Natural killer cell treated with Interleukin-12 subunit alpha and Interleukin-12 subunit beta and Interleukin-15 and Interleukin-18, amount 100 ng/mL, for 72 hours (primary cell): ENCODE measurements at regions not wholly inside any gene's neighbourhood (a gene's known extent, or its start where the extent isn't known, plus 50 kb on each side); places are given as distances from the start of the nearest gene placed in this dataset.
A peak's percentile ranks its signal among the peaks of the same experiment; 100 is the strongest.
"Not testable (repeated sequence)": the region's sequence is repeated elsewhere in the genome, so short reads cannot be mapped to it uniquely, and the experiment has no call there.

Experiments
- ATAC-seq, 2 donors: fragments of 150-1000 bp; cut with Tn5 transposase in 1 of 2; sonication (Bioruptor Pico), chemical (Tn5 transposase) in 1 of 2; 2 replicates each; pipeline ENCODE4 v1.10.0; 2021
- DNase-seq: peaks from one replicate; pipeline ENCODE4 v3.0.0; 2022; ENCODE audit warnings: low spot score
- H3K27ac Mint-ChIP-seq, 2 donors: 1 replicate in 1 of 2; 2 replicates in 1 of 2; pipeline ENCODE4 v1.8.0; 2022; ENCODE audit warnings: mixed read lengths in 2 of 2, mild to moderate bottlenecking in 1 of 2, moderate library complexity in 1 of 2
- H3K27me3 Mint-ChIP-seq, 2 donors: 1 replicate in 1 of 2; 2 replicates in 1 of 2; pipeline ENCODE4 v1.8.0; 2022; ENCODE audit warnings: mixed read lengths in 2 of 2
- H3K36me3 Mint-ChIP-seq: one replicate; pipeline ENCODE4 v1.8.0; 2022; ENCODE audit warnings: mixed read lengths
- H3K4me1 Mint-ChIP-seq, 2 donors: 1 replicate in 1 of 2; 2 replicates in 1 of 2; pipeline ENCODE4 v1.8.0; 2022; ENCODE audit warnings: low read depth in 2 of 2, mixed read lengths in 2 of 2, mild to moderate bottlenecking in 1 of 2
- H3K4me3 Mint-ChIP-seq: one replicate; pipeline ENCODE4 v1.8.0; 2022; ENCODE audit warnings: mixed read lengths
- H3K9me3 Mint-ChIP-seq: 2 replicates; pipeline ENCODE4 v1.8.0; 2022; ENCODE audit warnings: mixed read lengths

GRCh38 chr2:111262627-111263379, 142.1 kb downstream of the BCL2L11 start:
- H3K27ac Mint-ChIP-seq, DNase-seq, ATAC-seq, H3K4me3 Mint-ChIP-seq, H3K27me3 Mint-ChIP-seq, H3K4me1 Mint-ChIP-seq, H3K36me3 Mint-ChIP-seq, H3K9me3 Mint-ChIP-seq: not testable (repeated sequence)

DNA sequence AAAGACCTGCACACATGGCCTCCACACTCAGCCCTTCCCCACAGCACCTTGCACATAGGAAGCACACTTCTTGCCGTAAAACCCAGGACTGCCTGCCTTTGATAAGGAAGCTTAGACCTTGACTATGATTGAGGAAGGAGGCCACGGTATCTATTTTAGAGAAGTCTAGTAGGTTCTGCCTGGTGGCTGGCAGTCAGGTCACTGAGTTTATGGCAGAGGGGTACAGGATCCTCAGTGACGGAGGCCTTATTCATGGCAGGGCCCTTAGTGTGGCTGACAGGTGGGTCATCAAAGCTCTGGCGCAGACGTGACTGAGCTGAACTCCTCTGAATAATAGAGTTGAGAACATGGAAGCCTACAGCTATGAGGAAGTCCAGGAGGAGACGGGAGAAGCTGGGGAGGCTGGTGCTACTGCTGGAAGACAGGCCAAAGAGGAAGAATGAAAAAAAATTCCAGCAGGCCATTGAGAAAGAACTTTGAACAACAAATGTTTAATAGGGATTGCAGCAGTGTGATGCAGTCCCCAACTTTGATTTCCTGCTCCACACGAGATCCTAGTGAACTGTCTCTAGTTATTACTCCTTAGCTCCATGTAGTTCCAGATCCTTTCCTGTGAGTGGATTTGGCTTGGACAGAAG, 142.8 kb downstream of the BCL2L11 start:
- not testable (repeated sequence) for H3K36me3 Mint-ChIP-seq, H3K4me1 Mint-ChIP-seq, H3K27ac Mint-ChIP-seq, ATAC-seq, H3K4me3 Mint-ChIP-seq, H3K27me3 Mint-ChIP-seq, DNase-seq, H3K9me3 Mint-ChIP-seq

GRCh38 chr2:111264956-111265355, 144.2 kb downstream of the BCL2L11 start:
- not testable (repeated sequence) for H3K9me3 Mint-ChIP-seq, DNase-seq, H3K27ac Mint-ChIP-seq, H3K4me3 Mint-ChIP-seq, H3K4me1 Mint-ChIP-seq, H3K27me3 Mint-ChIP-seq, ATAC-seq, H3K36me3 Mint-ChIP-seq

GRCh38 chr2:111266556-111266955, 145.8 kb downstream of the BCL2L11 start:
- H3K27ac Mint-ChIP-seq, H3K9me3 Mint-ChIP-seq, H3K36me3 Mint-ChIP-seq, H3K4me1 Mint-ChIP-seq, H3K4me3 Mint-ChIP-seq, ATAC-seq, DNase-seq, H3K27me3 Mint-ChIP-seq: not testable (repeated sequence)

DNA sequence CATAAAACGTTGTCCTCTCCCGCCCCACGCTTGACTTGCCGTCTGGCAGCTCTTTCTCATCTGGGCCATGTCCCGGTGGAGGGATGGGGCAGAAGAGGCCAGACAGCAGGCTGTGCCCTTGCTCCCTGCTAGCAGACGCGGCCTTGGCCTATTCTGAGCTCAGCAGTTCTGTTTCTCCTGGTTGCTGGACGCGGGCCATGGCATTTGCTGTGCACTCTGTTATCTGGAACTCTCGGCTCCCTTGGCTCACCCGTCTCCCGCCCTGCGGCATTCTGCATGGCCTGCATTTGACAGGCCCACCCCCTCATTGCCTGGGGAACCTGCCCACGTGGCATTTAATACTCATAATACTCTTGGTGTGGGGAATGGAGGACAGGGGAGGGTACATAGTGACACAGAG, 146.3 kb downstream of the BCL2L11 start:
- H3K27me3 Mint-ChIP-seq, DNase-seq, H3K4me3 Mint-ChIP-seq, H3K36me3 Mint-ChIP-seq, H3K4me1 Mint-ChIP-seq, H3K9me3 Mint-ChIP-seq, H3K27ac Mint-ChIP-seq, ATAC-seq: not testable (repeated sequence)

DNA sequence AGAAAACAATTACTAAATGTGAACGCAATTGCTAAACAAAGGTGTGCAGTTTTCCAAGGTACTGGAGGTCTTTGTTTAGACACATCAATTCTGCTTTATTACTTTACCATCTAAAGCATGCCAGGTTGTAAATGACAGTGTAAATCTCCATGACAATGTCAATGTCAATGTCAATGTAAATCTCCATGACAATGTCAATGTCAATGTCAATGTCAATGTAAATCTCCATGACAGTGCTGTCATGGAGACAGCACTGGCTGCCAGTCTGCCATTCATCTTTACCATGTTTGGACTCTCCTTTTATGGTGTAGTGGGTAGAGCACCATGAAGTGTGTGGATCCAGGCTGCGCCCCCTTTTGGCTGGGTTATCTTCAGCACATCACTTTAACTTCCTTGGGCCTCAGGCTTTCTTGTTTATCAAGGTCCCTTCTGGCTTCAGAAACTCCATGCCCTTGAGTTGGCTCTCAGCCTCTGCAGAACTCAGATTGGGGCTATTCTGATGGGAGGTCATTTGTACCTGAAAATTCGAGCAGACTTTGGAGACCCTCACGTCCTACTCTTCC, 149.1 kb downstream of the BCL2L11 start:
- not testable (repeated sequence) for DNase-seq, H3K27ac Mint-ChIP-seq, H3K4me1 Mint-ChIP-seq, H3K36me3 Mint-ChIP-seq, H3K27me3 Mint-ChIP-seq, ATAC-seq, H3K4me3 Mint-ChIP-seq, H3K9me3 Mint-ChIP-seq

DNA sequence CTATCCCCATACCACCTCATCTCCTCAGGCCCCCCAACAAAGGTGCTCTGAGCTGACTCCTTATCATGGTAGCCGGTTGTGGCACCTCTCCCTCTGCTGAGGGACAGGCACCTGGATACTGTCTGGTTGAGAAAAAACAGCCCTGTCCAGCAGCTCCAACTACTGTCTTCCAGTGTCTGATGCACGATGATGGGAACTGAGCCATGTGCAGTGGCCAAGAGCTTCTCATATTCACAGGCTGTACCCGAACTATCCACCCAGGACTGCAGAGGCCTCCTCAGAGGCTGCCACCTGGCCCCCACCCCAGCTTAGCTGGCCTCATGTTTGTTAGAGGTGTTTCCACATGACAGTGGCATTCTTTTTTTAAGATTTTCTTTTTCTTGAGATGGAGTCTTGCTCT, 149.9 kb downstream of the BCL2L11 start:
- H3K27ac Mint-ChIP-seq, H3K27me3 Mint-ChIP-seq, DNase-seq, ATAC-seq, H3K4me3 Mint-ChIP-seq, H3K9me3 Mint-ChIP-seq, H3K36me3 Mint-ChIP-seq, H3K4me1 Mint-ChIP-seq: not testable (repeated sequence)

GRCh38 chr2:111271647-111272304, 151.1 kb downstream of the BCL2L11 start:
- not testable (repeated sequence) for H3K4me3 Mint-ChIP-seq, H3K9me3 Mint-ChIP-seq, DNase-seq, H3K4me1 Mint-ChIP-seq, H3K27ac Mint-ChIP-seq, H3K36me3 Mint-ChIP-seq, H3K27me3 Mint-ChIP-seq
- ATAC-seq: peak in 1 of 2 donors; percentile 43

DNA sequence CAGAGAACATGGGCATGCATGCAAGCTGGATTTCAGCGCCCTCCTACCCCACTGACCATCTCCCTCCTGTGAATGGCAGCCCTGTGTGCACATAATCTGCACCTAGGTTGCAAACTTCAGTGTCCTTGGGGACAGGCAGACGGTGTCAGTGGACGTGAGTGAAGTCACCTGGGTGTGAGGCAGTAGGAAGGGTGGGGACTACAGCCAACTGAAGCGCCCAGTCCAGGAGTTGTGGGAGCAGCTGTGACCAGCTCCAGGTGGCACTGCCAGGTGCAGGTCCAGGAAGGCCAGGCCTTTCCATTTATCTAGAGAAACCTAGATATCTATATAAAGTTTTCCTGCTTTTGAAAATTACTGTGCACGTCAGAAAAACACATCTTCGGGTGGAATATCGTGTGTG, 152.3 kb downstream of the BCL2L11 start:
- not testable (repeated sequence) for H3K4me3 Mint-ChIP-seq, DNase-seq, H3K36me3 Mint-ChIP-seq, H3K27me3 Mint-ChIP-seq, H3K9me3 Mint-ChIP-seq, H3K27ac Mint-ChIP-seq, ATAC-seq, H3K4me1 Mint-ChIP-seq

- H3K36me3 Mint-ChIP-seq, H3K27me3 Mint-ChIP-seq, ATAC-seq, H3K4me1 Mint-ChIP-seq, H3K4me3 Mint-ChIP-seq, H3K9me3 Mint-ChIP-seq, DNase-seq, H3K27ac Mint-ChIP-seq: not testable (repeated sequence)
Observed at GRCh38 chr2:111275047-111275853, 154.5 kb downstream of the BCL2L11 start.

GRCh38 chr2:111275854-111276171, 155.1 kb downstream of the BCL2L11 start:
- not testable (repeated sequence) for DNase-seq, H3K4me1 Mint-ChIP-seq, H3K4me3 Mint-ChIP-seq, H3K27ac Mint-ChIP-seq, H3K9me3 Mint-ChIP-seq, H3K36me3 Mint-ChIP-seq, H3K27me3 Mint-ChIP-seq, ATAC-seq

DNA sequence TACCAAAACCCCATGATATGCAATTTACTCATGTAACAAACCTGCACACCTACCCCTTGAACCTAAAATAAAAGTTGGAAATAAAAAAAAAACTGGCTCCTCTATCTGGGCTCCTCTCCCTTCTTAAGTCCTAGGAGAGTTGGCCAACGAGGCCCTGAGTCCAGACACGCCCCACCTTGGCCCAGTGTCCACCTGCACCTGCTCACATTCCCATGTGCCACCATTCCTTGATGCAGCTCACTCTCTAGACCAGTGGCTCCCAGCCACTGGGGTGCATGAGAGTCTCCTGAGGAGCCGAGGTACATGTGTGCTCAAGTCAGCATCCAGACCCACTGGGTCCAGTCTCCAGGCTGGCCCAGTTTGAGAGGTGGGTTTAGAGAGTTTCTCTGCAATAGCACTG, 157.4 kb downstream of the BCL2L11 start:
- not testable (repeated sequence) for H3K36me3 Mint-ChIP-seq

DNA sequence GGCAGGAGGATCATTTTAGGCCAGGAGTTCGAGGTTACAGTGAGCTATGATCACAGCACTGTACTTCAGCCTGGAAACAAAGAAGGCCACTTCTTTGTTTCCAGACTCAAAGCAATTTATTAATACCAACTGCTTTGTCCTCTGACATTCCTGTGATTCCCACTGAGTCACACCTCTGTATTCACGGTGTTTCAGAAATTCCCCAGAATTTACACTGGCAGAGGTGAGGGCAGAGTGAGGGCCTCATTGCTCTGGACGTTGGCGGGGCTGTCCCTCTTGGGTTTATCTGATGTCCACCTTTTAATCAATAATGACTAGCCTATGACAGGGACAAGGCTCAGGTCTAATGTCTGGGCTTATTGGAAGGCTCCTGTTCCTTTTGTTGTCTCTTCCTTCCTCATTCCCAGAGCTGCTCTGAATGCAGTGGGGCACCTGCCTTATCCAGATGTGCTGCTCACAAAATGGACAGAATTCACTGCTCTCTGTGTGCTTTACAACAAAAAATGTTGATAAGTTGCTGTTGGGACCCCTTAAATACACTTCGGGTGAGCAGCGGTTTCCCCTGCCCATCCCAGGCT, 160.1 kb downstream of the BCL2L11 start:
- H3K4me3 Mint-ChIP-seq, H3K27me3 Mint-ChIP-seq, H3K9me3 Mint-ChIP-seq, H3K36me3 Mint-ChIP-seq, ATAC-seq, H3K27ac Mint-ChIP-seq, DNase-seq, H3K4me1 Mint-ChIP-seq: not testable (repeated sequence)

More for the DNA sequence above, 157.4 kb downstream of the BCL2L11 start:
- H3K9me3 Mint-ChIP-seq, H3K4me1 Mint-ChIP-seq, H3K27me3 Mint-ChIP-seq, DNase-seq, H3K27ac Mint-ChIP-seq, H3K4me3 Mint-ChIP-seq, ATAC-seq: not testable (repeated sequence)
